HPDE6-E6E7 (cell line): ENCODE measurements at regions not wholly inside any gene's neighbourhood (a gene's known extent, or its start where the extent isn't known, plus 50 kb on each side); places are given as distances from the start of the nearest gene placed in this dataset.

Source experiments
- DNase-seq: peaks from one replicate; pipeline ENCODE4 v3.0.0; 2011; ENCODE audit warnings: missing footprints; ENCODE audit errors: extremely low spot score

- DNase-seq: no peak
Measured at GRCh38 chr14:26855077-26855753, 257.4 kb upstream of the NOVA1 start.

GRCh38 chr14:26856876-26857518 lies 259.2 kb upstream of the NOVA1 start:
- DNase-seq: no peak

GRCh38 chr14:26859483-26859882 lies 261.6 kb upstream of the NOVA1 start:
- DNase-seq: no peak

- DNase-seq: no peak
Measured at GRCh38 chr14:26860111-26860510, 262.3 kb upstream of the NOVA1 start.

- peak; percentile 37 for DNase-seq
Measured at GRCh38 chr14:26863736-26864135, 265.9 kb upstream of the NOVA1 start.

- no peak for DNase-seq
Measured at GRCh38 chr14:26866721-26867120, 268.9 kb upstream of the NOVA1 start.

- DNase-seq: no peak
Measured at GRCh38 chr14:26867171-26867757, 269.4 kb upstream of the NOVA1 start.

GRCh38 chr14:26870096-26870495 lies 272.3 kb upstream of the NOVA1 start:
- no peak for DNase-seq

GRCh38 chr14:26870722-26871617 lies 273.1 kb upstream of the NOVA1 start:
- DNase-seq: no peak

- DNase-seq: no peak
Measured at GRCh38 chr14:26872515-26873361, 274.9 kb upstream of the NOVA1 start.

GRCh38 chr14:26873362-26873960 lies 275.6 kb upstream of the NOVA1 start:
- DNase-seq: no peak

GRCh38 chr14:26887847-26888246 lies 290.0 kb upstream of the NOVA1 start:
- no peak for DNase-seq

GRCh38 chr14:26888592-26888991 lies 290.8 kb upstream of the NOVA1 start:
- DNase-seq: no peak

GRCh38 chr14:26896447-26896846 lies 298.6 kb upstream of the NOVA1 start:
- DNase-seq: no peak

GRCh38 chr14:26897196-26897595 lies 299.4 kb upstream of the NOVA1 start:
- no peak for DNase-seq

GRCh38 chr14:26905229-26905628 lies 307.4 kb upstream of the NOVA1 start:
- no peak for DNase-seq

- DNase-seq: no peak
Measured at GRCh38 chr14:26913786-26914185, 316.0 kb upstream of the NOVA1 start.

GRCh38 chr14:26917086-26917485 lies 319.3 kb upstream of the NOVA1 start:
- DNase-seq: peak; percentile 1

- DNase-seq: no peak
Measured at GRCh38 chr14:26925876-26926584, 328.2 kb upstream of the NOVA1 start.

GRCh38 chr14:26926585-26926984 lies 328.8 kb upstream of the NOVA1 start:
- no peak for DNase-seq
